SJCRH30 (cell line): ENCODE measurements at regions not wholly inside any gene's neighbourhood (a gene's known extent, or its start where the extent isn't known, plus 50 kb on each side); places are given as distances from the start of the nearest gene placed in this dataset.

Experiments
- DNase-seq, 2 experiments: peaks; one replicate each; pipeline ENCODE4 v3.0.0-alpha.2; 2015 to 2020
- H3K27ac ChIP-seq: fragments of 250-450 bp; sonication (Bioruptor Pico); 2 replicates; pipeline ENCODE4 v1.5.1; 2020; ENCODE audit warnings: mild to moderate bottlenecking, moderate library complexity
- H3K27me3 ChIP-seq: fragments of 250-450 bp; sonication (Bioruptor Pico); 2 replicates; pipeline ENCODE4 v1.5.1; 2020; ENCODE audit warnings: mild to moderate bottlenecking, moderate library complexity
- H3K36me3 ChIP-seq: fragments of 250-450 bp; sonication (Bioruptor Pico); 2 replicates; pipeline ENCODE4 v1.5.1; 2020; ENCODE audit warnings: mild to moderate bottlenecking, moderate library complexity
- H3K4me1 ChIP-seq: fragments of 250-450 bp; sonication (Bioruptor Pico); 2 replicates; pipeline ENCODE4 v1.5.1; 2020; ENCODE audit warnings: mild to moderate bottlenecking, moderate library complexity
- H3K4me3 ChIP-seq: fragments of 250-450 bp; sonication (Bioruptor Pico); 2 replicates; pipeline ENCODE4 v1.5.1; 2020; ENCODE audit warnings: mild to moderate bottlenecking, moderate library complexity
- H3K9me3 ChIP-seq: fragments of 250-450 bp; sonication (Bioruptor Pico); replicated peaks from 2 replicates; pipeline ENCODE4 v1.5.1; 2020; ENCODE audit warnings: mild to moderate bottlenecking, moderate library complexity

- no peaks in the 10 kb centered on the region for H3K27me3 ChIP-seq
- DNase-seq: no peak
- no peak overlapping the region for H3K27ac ChIP-seq
- H3K36me3 ChIP-seq: no peaks in the 10 kb centered on the region
- no peak overlapping the region for H3K4me3 ChIP-seq
- H3K9me3 ChIP-seq: 0 out of 2 replicates have a peak, but pooled peaks cover 3% of the 10 kb centered on the region
- no peaks in the 10 kb centered on the region for H3K4me1 ChIP-seq
These were observed 102.1 kb upstream of the SIAH1 start for GRCh38 chr16:48487287-48487686.

GRCh38 chr16:48481772-48482171 lies 96.6 kb upstream of the SIAH1 start:
- H3K27ac ChIP-seq: no peak overlapping the region
- no peak overlapping the region for H3K4me3 ChIP-seq
- DNase-seq: no peak
- H3K4me1 ChIP-seq: no peaks in the 10 kb centered on the region
- no peaks in the 10 kb centered on the region for H3K27me3 ChIP-seq
- no peaks in the 10 kb centered on the region for H3K36me3 ChIP-seq
- peaks cover 3% of the 10 kb centered on the region; the same call in 1 of the 2 replicates for H3K9me3 ChIP-seq

GRCh38 chr16:48481211-48481610 lies 96.0 kb upstream of the SIAH1 start:
- H3K27me3 ChIP-seq: no peaks in the 10 kb centered on the region
- H3K9me3 ChIP-seq: peaks cover 3% of the 10 kb centered on the region; the same call in 1 of the 2 replicates
- no peak for DNase-seq
- H3K4me3 ChIP-seq: no peak overlapping the region
- H3K4me1 ChIP-seq: no peaks in the 10 kb centered on the region
- H3K36me3 ChIP-seq: no peaks in the 10 kb centered on the region
- no peak overlapping the region for H3K27ac ChIP-seq

GRCh38 chr16:48479955-48480354 lies 94.7 kb upstream of the SIAH1 start:
- no peak overlapping the region for H3K4me3 ChIP-seq
- H3K36me3 ChIP-seq: no peaks in the 10 kb centered on the region
- no peak for DNase-seq
- H3K9me3 ChIP-seq: peaks cover 3% of the 10 kb centered on the region; the same call in 1 of the 2 replicates
- no peak overlapping the region for H3K27ac ChIP-seq
- no peaks in the 10 kb centered on the region for H3K27me3 ChIP-seq
- H3K4me1 ChIP-seq: no peaks in the 10 kb centered on the region

GRCh38 chr16:48479329-48479728 lies 94.1 kb upstream of the SIAH1 start:
- H3K4me1 ChIP-seq: no peaks in the 10 kb centered on the region

GRCh38 chr16:48478393-48478792 lies 93.2 kb upstream of the SIAH1 start:
- no peak for DNase-seq
- H3K4me1 ChIP-seq: no peaks in the 10 kb centered on the region
- no peaks in the 10 kb centered on the region for H3K27me3 ChIP-seq
- H3K9me3 ChIP-seq: no peaks in the 10 kb centered on the region; the same call in 1 of the 2 replicates
- no peaks in the 10 kb centered on the region for H3K36me3 ChIP-seq
- H3K4me3 ChIP-seq: no peak overlapping the region
- H3K27ac ChIP-seq: no peak overlapping the region

More at GRCh38 chr16:48479329-48479728, 94.1 kb upstream of the SIAH1 start:
- Histone ChIP-seq H3K9me3 (peaks cover 3% of the 10 kb centered on the region; the same call in 1 of the 2 replicates), H3K27me3 (no peaks in the 10 kb centered on the region), H3K27ac (no peak overlapping the region), H3K4me3 (no peak overlapping the region), H3K36me3 (no peaks in the 10 kb centered on the region)
- DNase-seq: no peak

GRCh38 chr16:48471435-48471834 lies 86.2 kb upstream of the SIAH1 start:
- DNase-seq: no peak
- H3K4me1 ChIP-seq: no peaks in the 10 kb centered on the region
- H3K4me3 ChIP-seq: no peak overlapping the region
- H3K9me3 ChIP-seq: 0 out of 2 replicates have a peak, but pooled peaks cover 2% of the 10 kb centered on the region
- no peaks in the 10 kb centered on the region for H3K36me3 ChIP-seq
- H3K27me3 ChIP-seq: no peaks in the 10 kb centered on the region
- no peak overlapping the region for H3K27ac ChIP-seq

- Histone ChIP-seq H3K27me3 (no peaks in the 10 kb centered on the region), H3K36me3 (no peaks in the 10 kb centered on the region), H3K4me1 (no peaks in the 10 kb centered on the region), H3K9me3 (0 out of 2 replicates have a peak, but pooled peaks cover under 1% of the 10 kb centered on the region), H3K27ac (no peak overlapping the region), H3K4me3 (no peak overlapping the region)
- no peak for DNase-seq
These were observed 77.0 kb upstream of the SIAH1 start for GRCh38 chr16:48462106-48462740.

GRCh38 chr16:48459167-48459566 lies 74.0 kb upstream of the SIAH1 start:
- Histone ChIP-seq H3K4me3 (no peak overlapping the region), H3K27me3 (no peaks in the 10 kb centered on the region), H3K9me3 (no peaks in the 10 kb centered on the region), H3K4me1 (no peaks in the 10 kb centered on the region), H3K36me3 (no peaks in the 10 kb centered on the region), H3K27ac (no peak overlapping the region)
- no peak for DNase-seq

- Histone ChIP-seq H3K9me3 (no peaks in the 10 kb centered on the region), H3K27me3 (no peaks in the 10 kb centered on the region), H3K27ac (no peak overlapping the region), H3K4me1 (peaks cover 4% of the 10 kb centered on the region; the same call in 1 of the 2 replicates), H3K4me3 (no peak overlapping the region), H3K36me3 (no peaks in the 10 kb centered on the region)
- DNase-seq: no peak
These were observed 68.8 kb upstream of the SIAH1 start for GRCh38 chr16:48454051-48454450.

GRCh38 chr16:48452991-48453760 lies 68.0 kb upstream of the SIAH1 start:
- no peaks in the 10 kb centered on the region for H3K36me3 ChIP-seq
- no peaks in the 10 kb centered on the region for H3K9me3 ChIP-seq
- no peaks in the 10 kb centered on the region for H3K27me3 ChIP-seq
- no peak overlapping the region for H3K4me3 ChIP-seq
- no peak overlapping the region for H3K27ac ChIP-seq
- H3K4me1 ChIP-seq: peaks cover 4% of the 10 kb centered on the region; the same call in 1 of the 2 replicates
- DNase-seq: peak; percentile 37 to 56

- no peak overlapping the region for H3K4me3 ChIP-seq
- H3K27ac ChIP-seq: no peak overlapping the region
- H3K4me1 ChIP-seq: peaks cover 7% of the 10 kb centered on the region; the same call in 1 of the 2 replicates
- H3K27me3 ChIP-seq: no peaks in the 10 kb centered on the region
- H3K9me3 ChIP-seq: no peaks in the 10 kb centered on the region
- DNase-seq: no peak
- H3K36me3 ChIP-seq: no peaks in the 10 kb centered on the region
These were observed 66.1 kb upstream of the SIAH1 start for GRCh38 chr16:48451323-48451722.

- peaks cover 9% of the 10 kb centered on the region for H3K4me1 ChIP-seq
- no peaks in the 10 kb centered on the region for H3K27me3 ChIP-seq
- DNase-seq: no peak
- H3K9me3 ChIP-seq: no peaks in the 10 kb centered on the region
- H3K36me3 ChIP-seq: no peaks in the 10 kb centered on the region
- H3K4me3 ChIP-seq: no peak overlapping the region
- no peak overlapping the region for H3K27ac ChIP-seq
These were observed 65.2 kb upstream of the SIAH1 start for GRCh38 chr16:48450367-48450766.

GRCh38 chr16:48448841-48449481 lies 63.7 kb upstream of the SIAH1 start:
- Histone ChIP-seq H3K36me3 (no peaks in the 10 kb centered on the region), H3K4me3 (no peak overlapping the region), H3K4me1 (peaks cover 16% of the 10 kb centered on the region), H3K27me3 (no peaks in the 10 kb centered on the region), H3K27ac (no peak overlapping the region), H3K9me3 (no peaks in the 10 kb centered on the region)
- no peak for DNase-seq

GRCh38 chr16:48447940-48448536 lies 62.8 kb upstream of the SIAH1 start:
- Histone ChIP-seq H3K36me3 (no peaks in the 10 kb centered on the region), H3K4me1 (peaks cover 13% of the 10 kb centered on the region), H3K4me3 (no peak overlapping the region), H3K27ac (no peak overlapping the region), H3K9me3 (no peaks in the 10 kb centered on the region), H3K27me3 (no peaks in the 10 kb centered on the region)
- no peak for DNase-seq
